Stimulated activated CD4-positive, alpha-beta T cell treated with anti-CD3 and anti-CD28 coated beads, Interleukin-1b, Interleukin-23, amount 100 ng/mL, for 4 hours (primary cell): ENCODE measurements at regions not wholly inside any gene's neighbourhood (a gene's known extent, or its start where the extent isn't known, plus 50 kb on each side); places are given as distances from the start of the nearest gene placed in this dataset.
"Not testable (repeated sequence)": the region's sequence is repeated elsewhere in the genome, so short reads cannot be mapped to it uniquely, and the experiment has no call there.

Source experiments
- DNase-seq, 2 donors: peaks; one replicate each; pipeline ENCODE4 v3.0.0-alpha.2; 2020; ENCODE audit warnings: low read depth in 2 of 2

- DNase-seq: no peak
Observed at GRCh38 chr13:58617880-58618665, 986.5 kb downstream of the PCDH17 start.

GRCh38 chr13:58619396-58620113 lies 988.0 kb downstream of the PCDH17 start:
- no peak for DNase-seq

DNA sequence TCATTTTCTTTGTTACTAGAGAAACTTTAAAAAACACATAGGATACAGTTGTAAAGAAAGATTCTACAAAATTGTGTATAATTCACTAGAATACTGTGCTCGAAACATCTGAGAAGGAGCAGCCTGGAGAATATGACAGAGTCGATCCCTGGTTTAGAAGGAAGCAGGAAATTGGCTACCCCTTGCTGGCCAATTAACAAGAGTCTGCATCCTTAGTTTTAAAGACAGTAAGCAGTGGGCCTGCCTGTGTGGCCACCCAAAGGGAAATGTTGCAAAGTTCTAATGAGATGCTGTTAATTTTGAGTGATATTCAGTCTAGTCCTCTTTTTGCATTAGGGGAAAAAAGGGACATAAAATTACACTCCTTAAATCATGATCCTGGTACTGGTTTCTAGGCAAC lies 988.6 kb downstream of the PCDH17 start:
- DNase-seq: no peak

DNA sequence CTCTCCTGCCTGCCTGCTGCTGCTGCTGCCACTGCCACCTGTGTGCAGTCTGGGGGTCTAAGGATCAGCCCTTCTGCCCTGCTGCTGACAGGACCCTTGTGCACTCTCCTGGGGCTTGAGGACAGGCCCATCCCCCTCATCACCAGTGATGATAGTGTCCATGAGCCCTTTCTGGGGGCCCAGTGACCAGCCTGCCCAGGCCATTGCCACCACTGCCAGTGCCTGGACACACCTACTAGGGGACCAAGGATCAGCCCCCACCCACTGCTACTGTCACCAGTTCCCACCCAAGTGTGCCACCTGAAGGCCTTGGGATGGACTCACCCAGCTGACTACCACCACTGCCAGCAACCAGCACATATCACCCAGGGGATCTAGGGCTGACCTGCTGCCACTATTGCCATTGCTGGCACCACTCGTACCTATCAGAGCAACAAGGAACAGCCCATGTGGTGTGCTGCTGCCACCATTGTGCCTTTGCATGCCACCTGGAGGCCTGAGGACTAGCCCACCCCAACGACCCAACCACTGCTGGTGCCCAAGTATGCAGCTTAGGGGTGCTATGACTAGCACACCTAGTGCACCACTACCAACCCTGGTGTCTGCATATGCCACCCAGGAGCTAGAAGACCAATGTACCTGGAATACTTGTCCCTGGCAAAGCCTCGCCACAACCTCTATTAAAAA lies 994.3 kb downstream of the PCDH17 start:
- DNase-seq: no peak

- DNase-seq: no peak
Observed at GRCh38 chr13:58630794-58631193, 999.2 kb downstream of the PCDH17 start.

GRCh38 chr13:58633226-58633625 lies 1001.7 kb downstream of the PCDH17 start:
- no peak for DNase-seq

DNA sequence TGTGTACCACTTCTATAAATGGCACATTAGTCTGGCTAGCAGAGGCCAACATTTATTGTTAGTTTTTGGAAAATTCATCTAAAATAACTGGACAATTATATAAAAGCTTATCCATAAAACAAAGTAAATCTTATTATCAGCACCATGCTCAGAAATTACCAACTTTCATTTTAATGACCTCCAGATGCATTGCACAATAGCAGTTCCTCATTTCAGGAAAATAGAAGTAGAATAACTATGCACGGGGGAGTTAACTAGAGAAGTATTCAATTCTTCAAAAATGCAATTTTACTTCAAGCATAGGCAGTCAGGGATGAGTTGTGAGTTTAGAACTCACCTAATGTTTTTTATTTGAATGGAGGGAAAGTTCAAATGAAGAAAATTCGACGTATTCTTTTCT lies 1023.5 kb downstream of the PCDH17 start:
- no peak for DNase-seq

GRCh38 chr13:58660826-58661225 lies 1029.3 kb downstream of the PCDH17 start:
- DNase-seq: no peak

DNA sequence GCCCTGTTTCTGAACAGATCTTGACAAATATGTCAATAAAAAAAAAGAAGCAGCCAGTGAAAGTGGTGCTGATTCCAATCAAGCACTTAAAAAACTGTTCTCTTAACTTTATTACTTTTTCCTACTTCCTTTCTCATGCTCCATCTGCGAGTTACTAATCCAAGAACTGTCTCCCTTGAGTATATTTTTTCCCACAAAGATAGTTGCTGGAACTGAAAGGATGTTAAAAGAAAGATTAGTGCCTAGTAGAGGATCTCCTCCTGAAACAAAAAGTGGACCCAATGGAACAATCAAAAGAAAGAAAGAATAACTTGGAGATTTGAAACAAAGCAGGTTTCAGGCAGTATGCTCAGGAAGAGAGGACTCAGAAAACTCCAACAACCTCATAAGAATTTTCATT lies 1034.8 kb downstream of the PCDH17 start:
- DNase-seq: no peak

GRCh38 chr13:58667096-58667495 lies 1035.6 kb downstream of the PCDH17 start:
- no peak for DNase-seq

- no peak for DNase-seq
Observed at GRCh38 chr13:58680115-58680514, 1048.6 kb downstream of the PCDH17 start.

GRCh38 chr13:58682616-58683015 lies 1051.1 kb downstream of the PCDH17 start:
- DNase-seq: no peak

GRCh38 chr13:58687148-58687547 lies 1055.6 kb downstream of the PCDH17 start:
- no peak for DNase-seq

DNA sequence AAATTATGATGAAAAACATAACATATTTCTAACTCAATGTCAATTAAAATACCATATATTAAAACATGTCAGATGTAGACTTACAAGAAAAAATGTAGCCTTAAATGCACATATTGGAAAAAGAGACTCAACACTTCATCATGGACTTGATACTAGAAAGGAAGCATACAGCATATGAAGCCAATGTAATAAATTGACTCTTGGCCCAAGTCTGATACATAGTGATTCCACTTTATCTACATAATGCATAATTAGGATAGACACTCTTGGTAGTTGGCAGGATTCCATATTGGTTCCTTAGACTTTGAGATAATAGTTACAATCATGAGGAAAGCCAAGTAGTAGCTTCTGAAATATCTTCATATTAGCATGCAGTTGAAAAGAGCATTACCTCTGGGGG lies 1067.0 kb downstream of the PCDH17 start:
- DNase-seq: no peak

DNA sequence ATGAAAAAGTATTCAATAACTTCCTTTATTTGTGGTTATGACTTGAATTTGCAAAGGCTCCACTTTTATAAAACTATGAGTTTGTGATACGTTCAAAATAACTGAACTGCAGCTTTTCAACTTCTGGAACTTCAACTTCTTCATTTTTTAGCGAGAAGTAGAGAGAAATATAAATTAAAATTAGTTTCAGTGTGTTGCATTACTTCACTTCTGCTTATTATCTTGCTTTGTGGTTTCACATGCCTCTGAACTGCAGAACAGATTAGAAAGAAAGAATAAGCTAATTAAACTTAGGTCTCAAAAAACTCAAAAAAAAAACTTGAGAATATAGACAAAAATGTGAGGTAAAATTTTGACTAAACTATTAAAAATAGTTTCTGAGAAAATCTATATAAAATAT lies 1073.4 kb downstream of the PCDH17 start:
- no peak for DNase-seq

GRCh38 chr13:58706421-58706820 lies 1074.9 kb downstream of the PCDH17 start:
- DNase-seq: no peak

DNA sequence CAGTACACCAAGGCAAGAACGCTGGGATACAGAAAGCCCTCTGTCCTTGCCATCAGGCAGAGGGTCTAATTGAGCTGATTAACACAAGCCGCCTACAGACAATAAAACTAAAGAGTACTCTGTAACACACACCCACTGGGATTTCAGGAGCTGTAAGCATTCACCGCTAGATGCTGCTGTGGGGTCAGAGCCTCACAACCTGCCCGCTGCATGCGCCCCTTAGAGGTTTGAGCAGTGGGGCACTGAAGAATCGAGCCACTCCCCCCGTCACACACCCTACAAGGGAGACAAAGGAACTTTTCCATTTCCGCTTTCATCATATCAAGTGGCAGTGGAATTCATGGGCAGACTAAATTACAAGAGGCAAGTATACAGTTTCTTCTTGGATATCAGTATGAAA lies 1080.6 kb downstream of the PCDH17 start:
- DNase-seq: no peak

DNA sequence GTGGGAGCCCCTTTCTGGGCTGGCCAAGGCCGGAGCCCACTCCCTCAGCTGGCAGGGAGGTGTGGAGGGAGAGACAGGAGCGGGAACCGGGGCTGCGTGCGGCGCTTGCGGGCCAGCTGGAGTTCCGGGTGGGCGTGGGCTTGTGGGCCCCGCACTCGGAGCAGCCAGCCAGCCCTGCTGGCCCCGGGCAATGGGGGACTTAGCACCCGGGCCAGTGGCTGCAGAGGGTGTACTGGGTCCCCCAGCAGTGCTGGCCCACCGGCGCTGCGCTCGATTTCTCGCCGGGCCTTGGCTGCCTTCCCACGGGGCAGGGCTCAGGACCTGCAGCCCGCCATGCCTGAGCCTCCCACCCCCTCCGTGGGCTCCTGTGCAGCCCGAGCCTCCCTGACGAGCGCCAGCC lies 1082.5 kb downstream of the PCDH17 start:
- not testable (repeated sequence) for DNase-seq

- DNase-seq: no peak
Observed at GRCh38 chr13:58721273-58721672, 1089.7 kb downstream of the PCDH17 start.

- no peak for DNase-seq
Observed at GRCh38 chr13:58728126-58728525, 1096.6 kb downstream of the PCDH17 start.

GRCh38 chr13:58729361-58729760 lies 1097.8 kb downstream of the PCDH17 start:
- no peak for DNase-seq

DNA sequence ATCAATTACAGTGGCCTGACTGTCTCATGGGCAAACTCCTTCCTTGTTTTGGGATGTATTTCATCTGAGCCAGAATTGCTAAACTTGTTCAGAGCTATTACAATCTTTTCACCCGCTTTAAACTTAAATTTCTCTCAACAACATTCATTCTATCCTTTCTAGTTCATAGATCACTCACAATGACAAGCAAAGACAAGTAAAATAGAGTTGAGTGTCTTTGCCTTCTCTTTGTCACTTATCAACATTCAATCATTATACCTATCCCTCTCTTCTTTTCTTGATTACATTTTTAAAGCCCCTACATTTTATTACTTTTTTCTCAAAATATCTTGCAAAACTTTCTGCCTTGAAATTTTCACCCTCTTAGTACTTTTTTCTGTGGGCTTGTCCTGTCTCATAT lies 1113.1 kb downstream of the PCDH17 start:
- no peak for DNase-seq

DNA sequence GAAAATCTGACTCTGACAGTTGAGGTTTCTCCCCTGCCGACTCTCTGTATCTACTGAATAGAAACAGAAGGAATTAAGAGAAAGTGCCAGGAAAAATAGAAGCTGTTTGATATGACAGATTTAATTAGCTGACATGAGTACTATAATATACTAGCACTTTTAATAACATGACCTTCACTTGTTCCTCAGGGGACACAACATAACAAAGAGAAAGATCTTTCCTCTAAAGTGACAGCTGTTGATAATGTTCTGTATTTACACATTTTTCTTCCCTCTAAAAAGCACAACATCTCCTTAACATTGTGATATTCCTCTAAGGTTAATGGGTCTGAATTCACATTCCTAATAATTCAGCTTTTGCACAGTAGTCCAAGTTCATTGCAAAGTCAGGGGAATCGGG lies 1136.0 kb downstream of the PCDH17 start:
- no peak for DNase-seq
